Chondrocyte (in vitro differentiated cells): ENCODE measurements at regions not wholly inside any gene's neighbourhood (a gene's known extent, or its start where the extent isn't known, plus 50 kb on each side); places are given as distances from the start of the nearest gene placed in this dataset.

ENCODE experiments used
- DNase-seq: peaks from one replicate; pipeline ENCODE4 v3.0.0; 2021; ENCODE audit warnings: mixed read lengths, low spot score
- H3K27ac Mint-ChIP-seq: one replicate; pipeline ENCODE4 v1.8.0; 2021; ENCODE audit warnings: mild to moderate bottlenecking, moderate library complexity, mixed read lengths; ENCODE audit not compliant: unreplicated experiment
- H3K27me3 Mint-ChIP-seq: 2 replicates; pipeline ENCODE4 v1.8.0; 2021; ENCODE audit warnings: low read depth, mixed read lengths
- H3K36me3 Mint-ChIP-seq: 2 replicates; pipeline ENCODE4 v1.8.0; 2021; ENCODE audit warnings: low read depth, mixed read lengths
- H3K4me1 Mint-ChIP-seq: 2 replicates; pipeline ENCODE4 v1.8.0; 2021; ENCODE audit warnings: low read depth, mild to moderate bottlenecking, mixed read lengths
- H3K4me3 Mint-ChIP-seq: one replicate; pipeline ENCODE4 v1.8.0; 2021; ENCODE audit warnings: mild to moderate bottlenecking, moderate library complexity, mixed read lengths; ENCODE audit not compliant: unreplicated experiment
- H3K9me3 Mint-ChIP-seq: 2 replicates; pipeline ENCODE4 v1.8.0; 2021; ENCODE audit warnings: low read depth, mixed read lengths
- TF ChIP-seq, protein P1 (sequence below): fragments of 200-600 bp; sonication (generic); IDR thresholded peaks from 2 replicates; pipeline ENCODE4 v1.5.0; 2021; ENCODE audit warnings: antibody characterized with exemption, mild to moderate bottlenecking, moderate library complexity

DNA sequence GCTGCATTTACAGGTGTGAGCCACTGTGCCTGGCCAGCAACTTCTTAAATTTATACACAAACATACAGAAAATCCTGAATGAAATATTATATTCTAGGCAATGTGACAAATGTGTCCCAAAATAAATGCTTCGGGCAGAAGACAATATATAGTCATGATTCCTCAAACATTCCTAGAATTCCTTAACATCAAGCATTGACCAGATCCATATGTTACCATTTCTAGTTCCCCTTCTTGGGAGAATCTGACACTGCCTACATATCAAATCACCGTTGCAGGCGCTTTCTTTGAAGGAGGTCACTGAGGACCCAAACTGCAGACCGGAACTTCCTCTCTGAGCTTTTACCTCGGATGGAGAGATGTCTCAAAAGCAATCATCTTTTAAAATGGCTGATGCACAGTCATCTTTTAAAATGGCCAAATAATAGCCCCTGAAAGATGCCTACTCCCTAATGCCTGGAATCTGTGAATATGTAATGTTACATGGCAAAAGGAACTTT is 323.5 kb downstream of the PHF14 start:
- TF ChIP-seq, protein P1, sequence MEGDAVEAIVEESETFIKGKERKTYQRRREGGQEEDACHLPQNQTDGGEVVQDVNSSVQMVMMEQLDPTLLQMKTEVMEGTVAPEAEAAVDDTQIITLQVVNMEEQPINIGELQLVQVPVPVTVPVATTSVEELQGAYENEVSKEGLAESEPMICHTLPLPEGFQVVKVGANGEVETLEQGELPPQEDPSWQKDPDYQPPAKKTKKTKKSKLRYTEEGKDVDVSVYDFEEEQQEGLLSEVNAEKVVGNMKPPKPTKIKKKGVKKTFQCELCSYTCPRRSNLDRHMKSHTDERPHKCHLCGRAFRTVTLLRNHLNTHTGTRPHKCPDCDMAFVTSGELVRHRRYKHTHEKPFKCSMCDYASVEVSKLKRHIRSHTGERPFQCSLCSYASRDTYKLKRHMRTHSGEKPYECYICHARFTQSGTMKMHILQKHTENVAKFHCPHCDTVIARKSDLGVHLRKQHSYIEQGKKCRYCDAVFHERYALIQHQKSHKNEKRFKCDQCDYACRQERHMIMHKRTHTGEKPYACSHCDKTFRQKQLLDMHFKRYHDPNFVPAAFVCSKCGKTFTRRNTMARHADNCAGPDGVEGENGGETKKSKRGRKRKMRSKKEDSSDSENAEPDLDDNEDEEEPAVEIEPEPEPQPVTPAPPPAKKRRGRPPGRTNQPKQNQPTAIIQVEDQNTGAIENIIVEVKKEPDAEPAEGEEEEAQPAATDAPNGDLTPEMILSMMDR = no peak
- Mint-ChIP-seq H3K4me1 (peaks cover 38% of the 10 kb centered on the region), H3K27ac (no peak overlapping the region), H3K27me3 (no peaks in the 10 kb centered on the region), H3K4me3 (no peak overlapping the region), H3K9me3 (peaks cover 2% of the 10 kb centered on the region), H3K36me3 (no peaks in the 10 kb centered on the region)
- no peak for DNase-seq

DNA sequence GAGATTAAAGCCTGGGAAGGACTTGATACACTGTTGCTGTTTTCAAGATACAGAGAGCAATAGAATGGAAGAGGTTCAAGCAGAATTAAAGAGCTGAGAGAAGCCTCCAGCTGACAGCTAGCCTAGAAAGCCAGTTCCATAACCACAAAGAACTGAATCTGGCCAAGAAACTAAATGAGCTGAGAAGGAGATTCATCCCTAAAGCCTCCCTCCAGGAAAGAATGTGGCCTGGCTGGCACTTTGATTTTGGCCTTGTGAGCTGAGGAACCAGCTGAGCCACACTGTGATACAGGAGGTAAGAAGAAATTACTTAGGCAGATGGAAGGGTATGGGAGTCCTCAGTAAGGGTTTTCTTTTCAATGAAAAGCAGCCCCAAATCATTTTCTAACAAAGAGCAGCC is 324.1 kb downstream of the PHF14 start:
- Mint-ChIP-seq H3K27ac (no peak overlapping the region), H3K27me3 (no peaks in the 10 kb centered on the region), H3K9me3 (peaks cover 4% of the 10 kb centered on the region), H3K36me3 (no peaks in the 10 kb centered on the region), H3K4me1 (peaks cover 38% of the 10 kb centered on the region), H3K4me3 (no peak overlapping the region)
- TF ChIP-seq, protein P1 = no peak
- no peak for DNase-seq

DNA sequence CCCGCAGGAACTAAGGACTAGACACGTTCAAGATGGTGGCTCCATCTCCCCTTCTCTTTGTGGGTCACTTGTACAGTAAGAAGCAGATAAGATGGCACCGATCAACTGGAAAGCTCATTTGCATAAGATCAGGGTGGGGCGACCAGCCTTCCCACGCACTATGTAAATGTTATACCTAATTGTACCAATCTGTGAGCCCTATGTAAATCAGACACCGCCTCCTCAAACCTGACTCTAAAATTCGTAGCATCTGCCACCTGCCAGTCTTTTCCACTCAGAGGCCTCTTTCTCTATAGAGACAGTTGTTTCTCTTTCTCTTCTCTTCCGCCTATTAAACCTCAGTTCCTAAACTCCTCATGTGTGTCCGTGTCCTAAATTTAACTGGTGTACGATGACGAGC is 324.5 kb downstream of the PHF14 start:
- H3K36me3 Mint-ChIP-seq = no peaks in the 10 kb centered on the region
- H3K9me3 Mint-ChIP-seq = peaks cover 6% of the 10 kb centered on the region
- no peak overlapping the region for H3K4me3 Mint-ChIP-seq
- no peaks in the 10 kb centered on the region for H3K27me3 Mint-ChIP-seq
- peaks cover 38% of the 10 kb centered on the region for H3K4me1 Mint-ChIP-seq
- TF ChIP-seq, protein P1 = no peak
- no peak overlapping the region for H3K27ac Mint-ChIP-seq
- no peak for DNase-seq

DNA sequence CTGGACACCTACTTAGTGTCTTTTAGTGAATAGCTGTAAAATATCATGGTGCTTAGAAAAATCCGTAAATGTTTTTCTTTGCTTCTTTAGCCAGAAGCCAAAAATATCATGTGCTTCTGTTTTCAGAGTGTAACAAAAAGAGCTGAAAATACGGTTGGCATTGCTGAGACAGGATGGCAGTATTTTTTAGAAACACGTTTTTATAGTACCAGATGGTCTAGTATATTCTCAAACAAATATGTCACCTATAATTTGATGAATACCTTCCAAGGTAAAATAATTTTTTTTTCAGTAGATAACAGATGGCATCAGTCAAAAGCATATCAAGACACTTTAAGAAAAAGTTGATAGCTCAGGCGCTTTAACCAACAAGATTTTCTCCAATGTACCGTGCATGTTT is 326.6 kb downstream of the PHF14 start:
- Mint-ChIP-seq H3K36me3 (no peaks in the 10 kb centered on the region), H3K27ac (no peak overlapping the region), H3K9me3 (peaks cover 6% of the 10 kb centered on the region), H3K4me3 (no peak overlapping the region), H3K4me1 (peaks cover 35% of the 10 kb centered on the region), H3K27me3 (no peaks in the 10 kb centered on the region)
- no peak for DNase-seq
- TF ChIP-seq, protein P1 = no peak

DNA sequence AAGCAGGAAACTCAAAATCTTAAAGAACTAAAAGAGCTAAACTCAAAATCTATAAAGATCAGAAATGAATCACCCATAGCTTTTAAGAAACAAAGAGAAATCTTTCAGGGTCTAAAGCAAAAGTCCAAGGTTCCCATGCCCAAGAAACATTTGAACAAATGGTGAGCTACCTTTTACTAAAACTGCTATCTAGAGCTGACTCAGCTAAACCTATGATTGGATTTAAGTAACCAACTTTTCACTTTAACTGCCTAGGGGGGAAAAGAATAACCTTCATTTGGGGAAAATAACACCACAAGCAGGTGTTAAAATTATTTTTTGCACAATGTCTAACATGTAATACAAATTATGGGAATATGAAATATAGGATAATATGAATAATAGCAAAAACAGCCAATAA is 328.4 kb downstream of the PHF14 start:
- Mint-ChIP-seq H3K4me3 (no peak overlapping the region), H3K4me1 (peaks cover 25% of the 10 kb centered on the region), H3K27ac (no peak overlapping the region), H3K27me3 (no peaks in the 10 kb centered on the region), H3K9me3 (peaks cover 4% of the 10 kb centered on the region), H3K36me3 (no peaks in the 10 kb centered on the region)
- TF ChIP-seq, protein P1 = no peak
- no peak for DNase-seq
